HCT116 (cell line): ENCODE measurements at regions not wholly inside any gene's neighbourhood (a gene's known extent, or its start where the extent isn't known, plus 50 kb on each side); places are given as distances from the start of the nearest gene placed in this dataset.

ENCODE experiments used
- ATAC-seq: fragments of 200-7000 bp; cut with Tn5 transposase; 2 replicates; pipeline ENCODE4 v1.9.1; 2020; ENCODE audit warnings: mild to moderate bottlenecking, moderate library complexity
- BruUV-seq: library from RNA; stranded (reverse); fragments of 400-500 nt; replicated peaks from 2 replicates; lab custom pipeline; 2021; lab: Mats Ljungman, UMichigan
- CTCF ChIA-PET: fragments of 300-600 bp; sonication (Branson Sonifier 250); formaldehyde crosslinking; loops from one replicate; lab custom pipeline; 2021; ENCODE audit warnings: antibody characterized with exemption; lab: Charles Lee
- POLR2A ChIA-PET: fragments of 300-600, 350-600 bp; sonication (Branson Sonifier 250); formaldehyde crosslinking; loops from one replicate; lab custom pipeline; 2021; ENCODE audit warnings: antibody characterized with exemption; lab: Charles Lee
- RAD21 ChIA-PET, 2 experiments: fragments of 300-600 bp; sonication (Branson Sonifier 250); formaldehyde crosslinking; loops; one replicate each; lab custom pipeline; 2023; ENCODE audit warnings: low total read pairs in 2 of 2; ENCODE audit not compliant: uncharacterized antibody in 2 of 2, unreplicated experiment in 2 of 2, low non-redundant PET in 1 of 2; lab: Charles Lee
- DNase-seq: peaks from one replicate; pipeline ENCODE4 v3.0.0-alpha.2; 2010; ENCODE audit warnings: low read depth, low spot score
- H2AFZ ChIP-seq: fragments of 200-600 bp; shearing (Covaris generic), sonication (generic); 2 replicates; pipeline ENCODE4 v1.6.1; 2017; ENCODE audit warnings: low read depth, mixed run types, mixed read lengths, antibody characterized with exemption, low read length; ENCODE audit not compliant: poor library complexity, severe bottlenecking
- H3K27ac ChIP-seq: 2 replicates; pipeline ENCODE4 v1.5.1; 2012; ENCODE audit warnings: low read depth, low read length
- H3K27me3 ChIP-seq: fragments of 200-600 bp; sonication (generic); 2 replicates; pipeline ENCODE4 v1.6.1; 2016; ENCODE audit warnings: mixed run types, low read length, mixed read lengths; ENCODE audit not compliant: insufficient read depth
- H3K36me3 ChIP-seq, 2 experiments: fragments of 200-500 bp in 1 of 2; fragments of 200-600 bp in 1 of 2; sonication (Bioruptor generic) in 1 of 2; sonication (generic) in 1 of 2; 2 replicates each; pipeline versions ENCODE4 v1.5.1 to v1.6.1; 2014 to 2016; ENCODE audit warnings: low read length in 2 of 2, inconsistent platforms in 1 of 2, mixed read lengths in 1 of 2, mixed run types in 1 of 2; ENCODE audit not compliant: insufficient read depth in 2 of 2, control insufficient read depth in 1 of 2
- H3K4me1 ChIP-seq, 2 experiments: fragments of 200-600 bp in 1 of 2; sonication (generic) in 1 of 2; 2 replicates each; pipeline versions ENCODE4 v1.5.1 to v1.6.1; 2012 to 2017; ENCODE audit warnings: low read length in 2 of 2, inconsistent platforms in 1 of 2, mild to moderate bottlenecking in 1 of 2, mixed read lengths in 1 of 2, mixed run types in 1 of 2, moderate library complexity in 1 of 2; ENCODE audit not compliant: insufficient read depth in 2 of 2, control insufficient read depth in 1 of 2
- H3K4me2 ChIP-seq: fragments of 200-600 bp; sonication (generic); 2 replicates; pipeline ENCODE4 v1.6.1; 2017; ENCODE audit warnings: mixed run types, low read length, mixed read lengths
- H3K4me3 ChIP-seq, 2 experiments: fragments of 200-600 bp in 1 of 2; sonication (generic) in 1 of 2; replicated peaks in 1 of 2; 2 replicates each; pipeline ENCODE4 v1.5.1; 2011 to 2016; ENCODE audit warnings: low read length in 2 of 2, control low read depth in 1 of 2, low read depth in 1 of 2, mild to moderate bottlenecking in 1 of 2, mixed read lengths in 1 of 2, mixed run types in 1 of 2
- H3K79me2 ChIP-seq: fragments of 200-600 bp; sonication (generic); 2 replicates; pipeline ENCODE4 v1.6.1; 2017; ENCODE audit warnings: mild to moderate bottlenecking, mixed run types, low read length, moderate library complexity, mixed read lengths; ENCODE audit not compliant: insufficient read depth
- H3K9ac ChIP-seq: fragments of 200-600 bp; sonication (generic); 2 replicates; pipeline ENCODE4 v1.6.1; 2016; ENCODE audit warnings: low read length, mixed read lengths
- H3K9me2 ChIP-seq: fragments of 200-600 bp; sonication (generic), shearing (Covaris generic); 2 replicates; pipeline ENCODE4 v1.6.1; 2017; ENCODE audit warnings: mixed run types, mild to moderate bottlenecking, moderate library complexity; ENCODE audit not compliant: insufficient read depth
- H3K9me3 ChIP-seq, 2 experiments: fragments of 200-500 bp in 1 of 2; fragments of 200-600 bp in 1 of 2; sonication (Bioruptor generic) in 1 of 2; sonication (generic) in 1 of 2; 2 replicates each; pipeline ENCODE4 v1.6.1; 2014 to 2017; ENCODE audit warnings: low read length in 2 of 2, mixed read lengths in 2 of 2, inconsistent platforms in 1 of 2, low read depth in 1 of 2, mild to moderate bottlenecking in 1 of 2, mixed run types in 1 of 2, moderate library complexity in 1 of 2; ENCODE audit not compliant: control insufficient read depth in 1 of 2, insufficient read depth in 1 of 2
- H4K20me1 ChIP-seq: fragments of 200-600 bp; sonication (generic), shearing (Covaris generic); 2 replicates; pipeline ENCODE4 v1.6.1; 2017; ENCODE audit warnings: mixed run types, mild to moderate bottlenecking, moderate library complexity; ENCODE audit not compliant: insufficient read depth
- CEBPB ChIP-seq: IDR thresholded peaks from 2 replicates; pipeline ENCODE4 v1.6.1; 2012; ENCODE audit warnings: low read depth
- CTCF ChIP-seq, 3 experiments: fragments of 200-600 bp in 1 of 3; sonication (generic) in 1 of 3; IDR thresholded peaks in 2 of 3; conservative IDR thresholded peaks in 1 of 3; 2 replicates each; pipeline ENCODE4 v1.5.1; 2012 to 2017; ENCODE audit warnings: low read depth in 2 of 3, low read length in 2 of 3, antibody characterized with exemption in 1 of 3, borderline replicate concordance in 1 of 3, control low read depth in 1 of 3, mild to moderate bottlenecking in 1 of 3, mixed read lengths in 1 of 3, mixed run types in 1 of 3, moderate library complexity in 1 of 3; ENCODE audit not compliant: insufficient read depth in 1 of 3
- EGR1 ChIP-seq: IDR thresholded peaks from 2 replicates; pipeline ENCODE4 v1.6.1; 2012; ENCODE audit warnings: low read depth
- ELF1 ChIP-seq: IDR thresholded peaks from 2 replicates; pipeline ENCODE4 v1.6.1; 2012; ENCODE audit warnings: low read depth, borderline replicate concordance
- EZH2phosphoT487 ChIP-seq: fragments of 200-600 bp; IDR thresholded peaks from 2 replicates; pipeline ENCODE4 v1.6.1; 2018; ENCODE audit warnings: antibody characterized with exemption, borderline replicate concordance
- JUND ChIP-seq: IDR thresholded peaks from 2 replicates; pipeline ENCODE4 v1.6.1; 2012
- MAX ChIP-seq: IDR thresholded peaks from 2 replicates; pipeline ENCODE4 v1.6.1; 2012
- POLR2AphosphoS5 ChIP-seq: IDR thresholded peaks from 2 replicates; pipeline ENCODE4 v1.6.1; 2011; ENCODE audit warnings: mild to moderate bottlenecking, low read depth, low read length, moderate library complexity
- RAD21 ChIP-seq: IDR thresholded peaks from 2 replicates; pipeline ENCODE4 v1.6.1; 2012; ENCODE audit warnings: low read depth, mild to moderate bottlenecking
- REST ChIP-seq: IDR thresholded peaks from 2 replicates; pipeline ENCODE4 v1.6.1; 2012; ENCODE audit warnings: low read depth
- SIN3A ChIP-seq: IDR thresholded peaks from 2 replicates; pipeline ENCODE4 v1.6.1; 2012; ENCODE audit warnings: low read depth
- SP1 ChIP-seq: IDR thresholded peaks from 2 replicates; pipeline ENCODE4 v1.6.1; 2012; ENCODE audit warnings: low read depth
- SRF ChIP-seq: IDR thresholded peaks from 2 replicates; pipeline ENCODE4 v1.6.1; 2012; ENCODE audit warnings: low read depth
- ZFX ChIP-seq: fragments of 450-650 bp; IDR thresholded peaks from 2 replicates; pipeline ENCODE4 v1.6.1; 2017
- ZNF274 ChIP-seq: fragments of 200-500 bp; sonication (Bioruptor generic); IDR thresholded peaks from 2 replicates; pipeline ENCODE4 v1.6.1; 2014; ENCODE audit warnings: mild to moderate bottlenecking, low read depth, low read length, inconsistent platforms
- intact Hi-C: fragments of 100-400 bp; cut with micrococcal nuclease; formaldehyde crosslinking; loops from 2 replicates; pipeline ENCODE4 v1.10.0; 2022

GRCh38 chr11:12591706-12592105 lies 82.5 kb upstream of the TEAD1 start:
- no peaks in the 10 kb centered on the region for H3K9me3 ChIP-seq
- no peak for TF ChIP-seq RAD21
- TF ChIP-seq EGR1 = no peak
- no peak for TF ChIP-seq SP1
- no peak for TF ChIP-seq JUND
- no peak for TF ChIP-seq CEBPB
- no peak for TF ChIP-seq ZNF274
- no peak for TF ChIP-seq REST
- no peak for TF ChIP-seq SRF
- TF ChIP-seq POLR2AphosphoS5 = no peak
- no peak for TF ChIP-seq ELF1
- TF ChIP-seq CTCF (IDR thresholded peaks at IDR 0.05 in 2 of 3, conservative IDR thresholded peaks at IDR 0.05 in 1 of 3; ENCODE audit: borderline replicate concordance in 1 of 3, insufficient read depth in 1 of 3, low read depth in 2 of 3, low read length in 2 of 3) = no peak
- no peak for TF ChIP-seq ZFX
- no peak for TF ChIP-seq EZH2phosphoT487
- no peak for TF ChIP-seq MAX
- TF ChIP-seq SIN3A = no peak
- H3K9ac ChIP-seq = no peak overlapping the region
- POLR2A ChIA-PET = no interaction called here
- intact Hi-C loops = no loop called here
- no peak overlapping the region for H3K4me2 ChIP-seq
- H3K27ac ChIP-seq = no peak overlapping the region
- CTCF ChIA-PET = interaction anchor here (2.3 kb wide), 1 partner anchor 8 kb away, joined by 11 read pairs; no protein-coding TSS in a partner anchor
- H3K4me1 ChIP-seq = peaks cover 2 to 9% of the 10 kb centered on the region in 2 experiments; a peak in 2 of 4 replicates
- no peak overlapping the region for H3K4me3 ChIP-seq
- DNase-seq (no peak), ATAC-seq (no peak)
- H3K27me3 ChIP-seq = no peaks in the 10 kb centered on the region
- no peak overlapping the region for H2AFZ ChIP-seq
- H3K79me2 ChIP-seq = no peaks in the 10 kb centered on the region
- BruUV-seq = no TSS peak
- H3K36me3 ChIP-seq = no peaks in the 10 kb centered on the region
- H3K9me2 ChIP-seq = no peaks in the 10 kb centered on the region
- H4K20me1 ChIP-seq = no peaks in the 10 kb centered on the region
- RAD21 ChIA-PET = no interaction called here
